Ishikawa (cell line): ENCODE measurements at regions not wholly inside any gene's neighbourhood (a gene's known extent, or its start where the extent isn't known, plus 50 kb on each side); places are given as distances from the start of the nearest gene placed in this dataset.

Experiments
- EGR1 ChIP-seq: IDR thresholded peaks from 2 replicates; pipeline ENCODE4 v1.6.1; 2012
- EP300 ChIP-seq: IDR thresholded peaks from 2 replicates; pipeline ENCODE4 v1.6.1; 2012; ENCODE audit warnings: borderline replicate concordance
- NFIC ChIP-seq: IDR thresholded peaks from 2 replicates; pipeline ENCODE4 v1.6.1; 2012
- RAD21 ChIP-seq: IDR thresholded peaks from 2 replicates; pipeline ENCODE4 v1.6.1; 2012; ENCODE audit warnings: low read depth
- TAF1 ChIP-seq: IDR thresholded peaks from 2 replicates; pipeline ENCODE4 v1.6.1; 2012; ENCODE audit warnings: low read depth, mild to moderate bottlenecking
- TCF12 ChIP-seq: IDR thresholded peaks from 2 replicates; pipeline ENCODE4 v1.6.1; 2012; ENCODE audit warnings: low read depth
- YY1 ChIP-seq: IDR thresholded peaks from 2 replicates; pipeline ENCODE4 v1.6.1; 2012; ENCODE audit warnings: low read depth
- ZBTB7A ChIP-seq: IDR thresholded peaks from 2 replicates; pipeline ENCODE4 v1.6.1; 2012; ENCODE audit warnings: low read depth
- TF ChIP-seq, protein P1 (sequence below): IDR thresholded peaks from 2 replicates; pipeline ENCODE4 v1.6.1; 2012; ENCODE audit warnings: low read depth, mild to moderate bottlenecking
- TF ChIP-seq, protein P2 (sequence below): IDR thresholded peaks from 2 replicates; pipeline ENCODE4 v1.6.1; 2012

DNA sequence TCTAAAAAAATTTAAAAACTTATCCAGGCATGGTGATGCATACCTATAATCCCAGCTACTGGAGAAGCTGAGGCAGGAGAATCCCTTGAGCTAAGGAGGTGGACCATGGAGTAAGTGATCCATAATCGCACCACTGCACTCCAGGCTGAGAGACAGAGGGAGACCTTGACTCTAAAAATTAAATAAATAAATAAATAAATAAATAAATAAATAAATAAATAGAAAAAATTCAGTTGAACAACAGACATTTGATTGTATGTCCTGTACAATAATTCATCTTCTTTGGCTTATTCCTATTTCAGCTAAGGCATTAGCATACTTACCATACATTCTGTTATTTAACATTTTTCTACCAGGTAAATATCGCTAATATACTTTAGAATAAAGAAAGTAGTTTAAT lies 726.1 kb upstream of the GALNTL6 start:
- TF ChIP-seq EP300, result no peak
- TF ChIP-seq RAD21, result no peak
- no peak for TF ChIP-seq NFIC
- TF ChIP-seq ZBTB7A, result no peak
- TF ChIP-seq, protein P1, sequence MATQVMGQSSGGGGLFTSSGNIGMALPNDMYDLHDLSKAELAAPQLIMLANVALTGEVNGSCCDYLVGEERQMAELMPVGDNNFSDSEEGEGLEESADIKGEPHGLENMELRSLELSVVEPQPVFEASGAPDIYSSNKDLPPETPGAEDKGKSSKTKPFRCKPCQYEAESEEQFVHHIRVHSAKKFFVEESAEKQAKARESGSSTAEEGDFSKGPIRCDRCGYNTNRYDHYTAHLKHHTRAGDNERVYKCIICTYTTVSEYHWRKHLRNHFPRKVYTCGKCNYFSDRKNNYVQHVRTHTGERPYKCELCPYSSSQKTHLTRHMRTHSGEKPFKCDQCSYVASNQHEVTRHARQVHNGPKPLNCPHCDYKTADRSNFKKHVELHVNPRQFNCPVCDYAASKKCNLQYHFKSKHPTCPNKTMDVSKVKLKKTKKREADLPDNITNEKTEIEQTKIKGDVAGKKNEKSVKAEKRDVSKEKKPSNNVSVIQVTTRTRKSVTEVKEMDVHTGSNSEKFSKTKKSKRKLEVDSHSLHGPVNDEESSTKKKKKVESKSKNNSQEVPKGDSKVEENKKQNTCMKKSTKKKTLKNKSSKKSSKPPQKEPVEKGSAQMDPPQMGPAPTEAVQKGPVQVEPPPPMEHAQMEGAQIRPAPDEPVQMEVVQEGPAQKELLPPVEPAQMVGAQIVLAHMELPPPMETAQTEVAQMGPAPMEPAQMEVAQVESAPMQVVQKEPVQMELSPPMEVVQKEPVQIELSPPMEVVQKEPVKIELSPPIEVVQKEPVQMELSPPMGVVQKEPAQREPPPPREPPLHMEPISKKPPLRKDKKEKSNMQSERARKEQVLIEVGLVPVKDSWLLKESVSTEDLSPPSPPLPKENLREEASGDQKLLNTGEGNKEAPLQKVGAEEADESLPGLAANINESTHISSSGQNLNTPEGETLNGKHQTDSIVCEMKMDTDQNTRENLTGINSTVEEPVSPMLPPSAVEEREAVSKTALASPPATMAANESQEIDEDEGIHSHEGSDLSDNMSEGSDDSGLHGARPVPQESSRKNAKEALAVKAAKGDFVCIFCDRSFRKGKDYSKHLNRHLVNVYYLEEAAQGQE, result no peak
- TF ChIP-seq, protein P2, sequence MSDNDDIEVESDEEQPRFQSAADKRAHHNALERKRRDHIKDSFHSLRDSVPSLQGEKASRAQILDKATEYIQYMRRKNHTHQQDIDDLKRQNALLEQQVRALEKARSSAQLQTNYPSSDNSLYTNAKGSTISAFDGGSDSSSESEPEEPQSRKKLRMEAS, result no peak
- TF ChIP-seq TAF1, result no peak
- no peak for TF ChIP-seq EGR1
- TF ChIP-seq YY1, result no peak
- no peak for TF ChIP-seq TCF12
